Neural progenitor cell (in vitro differentiated cells): ENCODE measurements at regions not wholly inside any gene's neighbourhood (a gene's known extent, or its start where the extent isn't known, plus 50 kb on each side); places are given as distances from the start of the nearest gene placed in this dataset.

ENCODE experiments used
- DNase-seq: peaks from one replicate; pipeline ENCODE4 v3.0.0-alpha.2; 2016; ENCODE audit warnings: low spot score
- H2AFZ ChIP-seq: fragments of 200-600 bp; sonication (generic); replicated peaks from 2 replicates; pipeline ENCODE4 v1.6.1; 2016; ENCODE audit warnings: antibody characterized with exemption
- H3F3A ChIP-seq: fragments of 200-600 bp; sonication (generic); 2 replicates; pipeline ENCODE4 v1.6.1; 2016; ENCODE audit warnings: antibody characterized with exemption, low read depth
- H3K27ac ChIP-seq: fragments of 200-600 bp; sonication (generic); 2 replicates; pipeline ENCODE4 v1.5.1; 2016; ENCODE audit warnings: mild to moderate bottlenecking
- H3K27me3 ChIP-seq: fragments of 200-600 bp; sonication (generic); 2 replicates; pipeline ENCODE4 v1.6.1; 2016; ENCODE audit warnings: mild to moderate bottlenecking, moderate library complexity
- H3K36me3 ChIP-seq: fragments of 200-600 bp; sonication (generic); 2 replicates; pipeline ENCODE4 v1.5.1; 2016
- H3K4me1 ChIP-seq: fragments of 200-600 bp; sonication (generic); 2 replicates; pipeline ENCODE4 v1.6.1; 2016; ENCODE audit warnings: mixed run types
- H3K4me2 ChIP-seq: fragments of 200-600 bp; sonication (generic); 2 replicates; pipeline ENCODE4 v1.6.1; 2016
- H3K4me3 ChIP-seq: fragments of 200-600 bp; sonication (generic); 2 replicates; pipeline ENCODE4 v1.5.1; 2016
- H3K79me2 ChIP-seq: fragments of 200-600 bp; sonication (generic); 2 replicates; pipeline ENCODE4 v1.6.1; 2016; ENCODE audit warnings: low read depth
- H3K9ac ChIP-seq: fragments of 200-600 bp; sonication (generic); 2 replicates; pipeline ENCODE4 v1.6.1; 2016
- H3K9me3 ChIP-seq: fragments of 200-600 bp; sonication (generic); 2 replicates; pipeline ENCODE4 v1.5.1; 2016; ENCODE audit warnings: low read depth
- H4K20me1 ChIP-seq: fragments of 200-600 bp; sonication (generic); 2 replicates; pipeline ENCODE4 v1.6.1; 2016; ENCODE audit warnings: low read depth
- H3K27ac Mint-ChIP-seq: 3 replicates; pipeline ENCODE4 v1.8.0; 2021; ENCODE audit warnings: mixed read lengths
- H3K27me3 Mint-ChIP-seq: 2 replicates; pipeline ENCODE4 v1.8.0; 2022; ENCODE audit warnings: low read depth, mild to moderate bottlenecking, inconsistent platforms, moderate library complexity, mixed read lengths; ENCODE audit not compliant: insufficient read depth
- H3K36me3 Mint-ChIP-seq: 3 replicates; pipeline ENCODE4 v1.8.0; 2021; ENCODE audit warnings: mixed read lengths
- H3K4me1 Mint-ChIP-seq: 3 replicates; pipeline ENCODE4 v1.8.0; 2021; ENCODE audit warnings: mixed read lengths
- H3K4me3 Mint-ChIP-seq: 3 replicates; pipeline ENCODE4 v1.8.0; 2021; ENCODE audit warnings: mild to moderate bottlenecking, moderate library complexity, mixed read lengths
- H3K9me3 Mint-ChIP-seq: 3 replicates; pipeline ENCODE4 v1.8.0; 2020; ENCODE audit warnings: mixed read lengths
- EZH2 ChIP-seq: fragments of 200-600 bp; sonication (generic); IDR thresholded peaks from 2 replicates; pipeline ENCODE4 v1.6.1; 2017; ENCODE audit warnings: antibody characterized with exemption, mild to moderate bottlenecking, moderate library complexity
- EZH2phosphoT487 ChIP-seq: fragments of 200-600 bp; sonication (generic); IDR thresholded peaks from 2 replicates; pipeline ENCODE4 v1.6.1; 2017; ENCODE audit warnings: antibody characterized with exemption
- TF ChIP-seq, protein P1 (sequence below): fragments of 200-600 bp; sonication (generic); IDR thresholded peaks from 2 replicates; pipeline ENCODE4 v1.5.1; 2017; ENCODE audit warnings: antibody characterized with exemption, mild to moderate bottlenecking

DNA sequence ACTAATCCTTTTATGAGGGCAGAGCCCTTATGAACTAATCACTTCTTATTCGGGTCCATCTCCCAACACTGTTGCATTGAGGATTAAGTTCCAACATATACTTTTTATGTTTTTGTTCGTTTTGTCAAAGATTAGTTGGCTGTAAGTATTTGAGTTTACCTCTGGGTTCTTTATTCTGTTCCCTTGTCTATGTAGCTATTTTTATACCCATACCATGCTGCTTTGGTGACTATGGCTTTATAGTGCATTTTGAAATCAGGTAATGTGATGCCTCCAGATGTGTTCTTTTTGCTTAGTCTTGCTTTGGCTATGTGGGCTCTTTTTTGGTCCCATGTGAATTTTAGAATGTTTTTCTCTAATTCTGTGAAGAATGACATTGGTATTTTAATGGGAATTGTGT, 166.4 kb upstream of the KCNMB2 start:
- Histone ChIP-seq H3K9ac (no peak overlapping the region), H3K36me3 (no peaks in the 10 kb centered on the region), H4K20me1 (no peaks in the 10 kb centered on the region), H3K27ac (no peak overlapping the region), H3K27me3 (no peaks in the 10 kb centered on the region), H2AFZ (no peak overlapping the region), H3K4me1 (no peaks in the 10 kb centered on the region), H3K4me2 (no peak overlapping the region), H3K9me3 (no peaks in the 10 kb centered on the region), H3F3A (no peaks in the 10 kb centered on the region), H3K4me3 (no peak overlapping the region), H3K79me2 (no peaks in the 10 kb centered on the region)
- H3K27me3 Mint-ChIP-seq, result peaks cover 2% of the 10 kb centered on the region
- peaks cover 13% of the 10 kb centered on the region for H3K9me3 Mint-ChIP-seq
- no peak for DNase-seq
- H3K4me1 Mint-ChIP-seq, result no peaks in the 10 kb centered on the region
- no peaks in the 10 kb centered on the region for H3K36me3 Mint-ChIP-seq
- H3K4me3 Mint-ChIP-seq, result no peak overlapping the region
- H3K27ac Mint-ChIP-seq, result no peak overlapping the region
- no peak for TF ChIP-seq EZH2phosphoT487
- TF ChIP-seq EZH2, result no peak
- TF ChIP-seq, protein P1, sequence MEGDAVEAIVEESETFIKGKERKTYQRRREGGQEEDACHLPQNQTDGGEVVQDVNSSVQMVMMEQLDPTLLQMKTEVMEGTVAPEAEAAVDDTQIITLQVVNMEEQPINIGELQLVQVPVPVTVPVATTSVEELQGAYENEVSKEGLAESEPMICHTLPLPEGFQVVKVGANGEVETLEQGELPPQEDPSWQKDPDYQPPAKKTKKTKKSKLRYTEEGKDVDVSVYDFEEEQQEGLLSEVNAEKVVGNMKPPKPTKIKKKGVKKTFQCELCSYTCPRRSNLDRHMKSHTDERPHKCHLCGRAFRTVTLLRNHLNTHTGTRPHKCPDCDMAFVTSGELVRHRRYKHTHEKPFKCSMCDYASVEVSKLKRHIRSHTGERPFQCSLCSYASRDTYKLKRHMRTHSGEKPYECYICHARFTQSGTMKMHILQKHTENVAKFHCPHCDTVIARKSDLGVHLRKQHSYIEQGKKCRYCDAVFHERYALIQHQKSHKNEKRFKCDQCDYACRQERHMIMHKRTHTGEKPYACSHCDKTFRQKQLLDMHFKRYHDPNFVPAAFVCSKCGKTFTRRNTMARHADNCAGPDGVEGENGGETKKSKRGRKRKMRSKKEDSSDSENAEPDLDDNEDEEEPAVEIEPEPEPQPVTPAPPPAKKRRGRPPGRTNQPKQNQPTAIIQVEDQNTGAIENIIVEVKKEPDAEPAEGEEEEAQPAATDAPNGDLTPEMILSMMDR, result no peak

DNA sequence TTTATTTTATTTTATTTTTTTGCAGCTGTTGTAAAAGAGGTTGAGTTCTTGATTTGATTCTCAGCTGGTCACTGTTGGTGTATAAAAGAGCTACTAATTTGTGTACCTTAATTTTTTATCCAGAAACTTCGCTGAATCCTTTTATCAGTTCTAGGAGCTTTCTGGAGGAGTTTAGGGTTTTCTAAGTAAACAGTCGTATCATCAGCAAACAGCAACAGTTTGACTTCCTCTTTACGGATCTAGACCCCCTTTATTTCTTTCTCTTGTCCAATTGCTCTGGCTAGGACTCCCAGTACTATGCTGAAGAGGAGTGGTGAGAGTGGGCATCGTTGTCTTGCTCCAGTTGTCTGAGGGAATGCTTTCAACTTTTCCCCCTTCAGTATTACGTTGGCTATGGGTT, 165.8 kb upstream of the KCNMB2 start:
- Histone ChIP-seq H4K20me1 (no peaks in the 10 kb centered on the region), H3K4me3 (no peak overlapping the region), H3K36me3 (no peaks in the 10 kb centered on the region), H3K4me1 (no peaks in the 10 kb centered on the region), H3K9me3 (no peaks in the 10 kb centered on the region), H3K27ac (no peak overlapping the region), H3K79me2 (no peaks in the 10 kb centered on the region), H3K9ac (no peak overlapping the region), H3K27me3 (no peaks in the 10 kb centered on the region), H3K4me2 (no peak overlapping the region), H2AFZ (no peak overlapping the region), H3F3A (no peaks in the 10 kb centered on the region)
- Mint-ChIP-seq H3K4me3 (no peak overlapping the region), H3K9me3 (peaks cover 9% of the 10 kb centered on the region), H3K4me1 (no peaks in the 10 kb centered on the region), H3K27me3 (peaks cover 2% of the 10 kb centered on the region), H3K27ac (no peak overlapping the region), H3K36me3 (no peaks in the 10 kb centered on the region)
- no peak for TF ChIP-seq EZH2
- TF ChIP-seq, protein P1, result no peak
- TF ChIP-seq EZH2phosphoT487, result no peak
- DNase-seq, result no peak

DNA sequence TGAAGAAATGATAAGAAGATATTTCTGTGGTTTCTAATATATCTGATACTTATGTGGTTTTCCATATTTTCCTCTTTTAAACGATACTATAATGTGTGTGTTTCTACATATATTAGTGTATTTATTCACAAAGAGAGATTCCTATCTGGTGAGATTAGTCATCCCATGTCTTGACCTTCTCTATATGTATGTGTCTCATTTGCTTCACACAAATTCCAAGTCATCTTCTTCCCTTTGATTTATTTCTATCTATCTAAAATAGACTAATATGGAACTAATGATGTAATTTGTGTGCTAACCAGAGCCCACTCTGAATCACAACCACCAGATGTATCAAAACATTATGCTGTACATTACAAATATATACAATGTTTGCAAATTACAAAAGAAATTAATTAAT, 154.7 kb upstream of the KCNMB2 start:
- no peak for TF ChIP-seq EZH2phosphoT487
- TF ChIP-seq, protein P1, result no peak
- no peak for TF ChIP-seq EZH2
- H3K9ac ChIP-seq, result no peak overlapping the region
- Mint-ChIP-seq H3K4me3 (no peak overlapping the region), H3K27me3 (no peaks in the 10 kb centered on the region), H3K36me3 (no peaks in the 10 kb centered on the region), H3K4me1 (peaks cover 15% of the 10 kb centered on the region), H3K27ac (no peak overlapping the region), H3K9me3 (peaks cover 2% of the 10 kb centered on the region)
- no peaks in the 10 kb centered on the region for H3K9me3 ChIP-seq
- peaks cover 11% of the 10 kb centered on the region for H3K4me1 ChIP-seq
- no peak for DNase-seq
- no peaks in the 10 kb centered on the region for H3K27me3 ChIP-seq
- H3F3A ChIP-seq, result no peaks in the 10 kb centered on the region
- H3K4me2 ChIP-seq, result no peak overlapping the region
- no peak overlapping the region for H3K27ac ChIP-seq
- H3K36me3 ChIP-seq, result no peaks in the 10 kb centered on the region
- H4K20me1 ChIP-seq, result no peaks in the 10 kb centered on the region
- no peak overlapping the region for H3K4me3 ChIP-seq
- H3K79me2 ChIP-seq, result no peaks in the 10 kb centered on the region
- H2AFZ ChIP-seq, result no peak overlapping the region
